ENCODE measurements at regions not wholly inside any gene's neighbourhood (a gene's known extent, or its start where the extent isn't known, plus 50 kb on each side); places are given as distances from the start of the nearest gene placed in this dataset.
"Not testable (repeated sequence)": the region's sequence is repeated elsewhere in the genome, so short reads cannot be mapped to it uniquely, and the experiment has no call there.

- no peak for DNase-seq
Measured at GRCh38 chr6:137545073-137545472, 50.9 kb upstream of the OLIG3 start.

DNA sequence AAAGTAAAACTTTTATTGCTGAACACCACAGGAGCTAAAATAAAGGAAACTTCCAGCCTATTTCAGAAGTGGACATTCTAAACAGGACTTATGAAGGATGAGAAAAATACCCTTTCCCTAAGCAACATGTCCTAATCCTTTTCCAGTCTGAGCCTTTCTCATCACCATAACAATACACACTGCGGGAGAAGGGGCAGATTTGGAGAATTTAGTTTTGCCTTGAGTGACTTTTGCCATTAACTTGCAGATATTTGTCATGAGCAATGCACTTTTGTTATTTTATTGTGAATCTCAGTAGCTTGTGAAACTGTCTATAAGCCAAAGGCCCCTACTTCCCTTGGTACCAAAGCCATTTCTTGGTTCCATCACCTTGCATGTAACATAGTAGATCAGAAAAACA lies 53.0 kb upstream of the OLIG3 start:
- no peak for DNase-seq

- DNase-seq = no peak
Measured at GRCh38 chr6:137547601-137548000, 53.4 kb upstream of the OLIG3 start.

DNA sequence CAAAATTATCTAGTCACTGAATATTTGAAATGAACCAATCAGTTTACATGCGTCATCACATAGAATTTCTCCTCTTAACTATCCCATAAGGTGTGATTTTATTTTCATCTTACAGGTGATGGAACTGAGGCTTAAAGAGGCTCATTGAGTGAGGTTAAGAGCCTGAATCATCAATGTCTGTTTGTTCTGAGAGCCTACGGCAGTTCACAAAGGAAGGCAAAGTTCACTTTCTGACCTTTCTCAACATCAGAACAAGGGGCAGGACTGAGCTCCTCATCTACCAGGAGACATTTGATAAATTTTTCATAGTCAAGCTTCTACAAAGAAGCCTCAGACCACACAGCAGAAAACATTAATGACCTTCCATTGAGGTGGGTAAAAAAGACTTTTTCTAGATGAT lies 54.9 kb upstream of the OLIG3 start:
- no peak for DNase-seq

- DNase-seq = no peak
Measured at GRCh38 chr6:137550535-137550934, 56.3 kb upstream of the OLIG3 start.

GRCh38 chr6:137552146-137552545 lies 58.0 kb upstream of the OLIG3 start:
- DNase-seq = no peak

- no peak for DNase-seq
Measured at GRCh38 chr6:137552809-137553208, 58.6 kb upstream of the OLIG3 start.

DNA sequence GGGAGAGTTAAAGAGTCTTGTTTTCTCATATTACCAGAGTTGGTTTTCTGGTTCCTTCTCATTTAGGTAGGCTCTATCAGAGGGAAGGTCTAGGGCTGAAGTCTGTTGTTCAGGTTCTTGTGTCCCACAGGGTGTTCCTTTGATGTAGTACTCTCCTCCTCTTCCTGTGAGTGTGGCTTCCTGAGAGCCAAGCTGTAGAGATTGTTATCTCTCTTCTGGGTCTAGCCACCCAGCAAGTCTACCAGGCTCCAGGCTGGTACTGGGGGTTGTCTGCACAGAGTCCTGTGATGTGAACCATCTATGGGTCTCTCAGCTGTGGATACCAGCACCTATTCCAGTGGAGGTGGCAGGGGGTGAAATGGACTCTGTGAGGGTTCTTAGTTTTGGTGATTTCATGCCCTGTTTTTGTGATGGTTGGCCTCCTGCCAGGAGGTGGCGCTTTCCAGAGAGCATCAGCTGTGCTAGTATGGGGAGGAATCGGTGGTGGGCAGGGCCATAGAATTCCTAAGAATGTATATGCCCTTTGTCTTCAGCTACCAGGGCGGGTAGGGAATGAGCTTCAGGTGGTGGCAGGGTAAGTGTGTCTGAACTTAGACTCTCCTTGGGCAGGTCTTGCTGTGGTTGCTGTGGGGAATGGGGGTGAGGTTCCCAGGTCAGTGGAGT lies 65.5 kb upstream of the OLIG3 start:
- DNase-seq = not testable (repeated sequence)

DNA sequence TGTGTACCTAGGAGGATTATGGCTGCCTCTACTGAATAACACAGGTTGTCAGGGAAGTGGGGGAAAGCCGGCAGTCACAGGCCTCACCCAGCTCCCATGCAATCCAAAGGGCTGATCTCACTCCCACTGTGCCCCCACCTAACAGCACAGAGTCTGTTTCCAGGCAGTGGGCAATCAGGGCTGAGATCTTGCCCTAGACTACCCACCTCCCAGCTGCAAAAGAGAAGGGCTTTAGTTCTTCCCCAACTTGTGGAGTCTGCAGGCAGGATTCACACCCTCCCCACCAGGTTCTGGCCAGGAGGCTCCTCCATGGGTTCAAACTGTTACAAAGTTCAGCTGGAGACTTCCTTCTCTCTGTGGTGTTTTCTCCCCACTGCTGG lies 66.0 kb upstream of the OLIG3 start:
- DNase-seq = no peak

- no peak for DNase-seq
Measured at GRCh38 chr6:137568067-137568466, 73.9 kb upstream of the OLIG3 start.

- DNase-seq = no peak
Measured at GRCh38 chr6:137570393-137570792, 76.2 kb upstream of the OLIG3 start.

DNA sequence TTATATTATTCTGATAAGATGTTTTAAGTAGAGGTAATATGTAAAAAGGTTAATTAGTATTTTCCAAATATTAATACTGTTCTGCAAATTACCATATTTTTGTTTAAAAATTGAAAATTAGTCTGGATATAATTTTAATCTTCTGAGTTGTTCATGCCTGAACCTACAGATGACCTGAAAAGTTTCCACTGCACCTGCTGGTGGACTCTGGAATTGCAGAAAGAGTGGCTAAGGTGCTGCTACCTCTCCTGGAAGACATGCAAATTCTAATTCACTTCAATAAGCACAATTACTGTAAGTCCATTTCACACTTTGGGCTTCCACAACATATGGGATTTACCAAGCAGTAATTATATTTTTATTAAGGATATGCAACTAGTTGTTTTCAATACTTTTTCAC lies 77.7 kb upstream of the OLIG3 start:
- DNase-seq = peak; percentile 33

DNA sequence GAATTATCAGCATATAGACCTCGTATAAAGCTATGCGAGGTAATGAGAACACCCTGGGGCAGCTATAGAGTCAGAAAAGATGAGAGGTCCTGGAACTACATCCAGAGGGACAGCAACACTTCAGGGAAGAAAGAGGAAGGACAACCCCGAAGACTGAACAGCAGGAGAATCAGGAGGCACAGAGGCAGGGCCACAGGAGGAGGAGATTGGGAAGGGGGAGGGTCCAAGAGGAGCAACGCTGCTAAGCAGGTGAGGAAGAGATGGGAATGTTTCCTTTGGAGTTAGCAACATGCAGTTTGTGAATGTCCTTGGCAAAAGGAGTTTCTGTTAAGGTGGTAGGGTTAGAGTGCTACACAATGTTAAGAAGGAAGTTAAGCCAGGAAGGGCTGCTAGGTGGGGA lies 79.5 kb upstream of the OLIG3 start:
- DNase-seq = no peak

- no peak for DNase-seq
Measured at GRCh38 chr6:137579612-137580011, 85.4 kb upstream of the OLIG3 start.

DNA sequence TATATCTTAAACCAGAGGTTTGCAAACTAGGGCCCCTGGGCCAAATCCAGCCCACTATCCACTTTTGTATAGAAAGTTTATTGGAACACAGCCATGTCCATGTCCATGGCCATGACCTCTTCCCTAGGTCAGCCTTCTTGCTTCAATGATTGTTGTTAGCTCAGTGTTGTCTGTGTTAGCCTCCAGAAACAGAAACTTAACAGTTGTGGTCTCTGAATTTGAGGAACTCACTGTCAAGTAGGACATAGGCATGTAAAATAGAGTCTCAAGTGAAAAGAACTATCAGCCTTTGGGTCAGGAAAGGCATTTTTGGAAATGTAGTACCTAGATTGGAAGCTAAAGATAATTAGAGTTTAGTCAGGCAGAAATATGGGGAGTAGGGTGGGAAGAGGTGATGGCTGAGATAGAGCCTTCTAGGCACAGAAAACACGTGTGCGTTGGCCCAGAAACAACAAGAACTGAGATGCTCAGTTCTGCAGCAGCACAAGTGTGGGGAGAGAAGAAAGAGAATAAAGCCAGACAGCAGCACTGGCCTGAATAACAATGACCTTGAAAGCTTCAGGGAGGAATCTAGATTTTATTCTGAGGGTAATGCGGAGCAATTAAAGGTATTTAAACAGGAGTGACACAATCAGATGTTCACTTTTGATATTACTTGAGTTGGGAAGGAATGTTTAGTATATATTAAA lies 87.0 kb upstream of the OLIG3 start:
- no peak for DNase-seq

DNA sequence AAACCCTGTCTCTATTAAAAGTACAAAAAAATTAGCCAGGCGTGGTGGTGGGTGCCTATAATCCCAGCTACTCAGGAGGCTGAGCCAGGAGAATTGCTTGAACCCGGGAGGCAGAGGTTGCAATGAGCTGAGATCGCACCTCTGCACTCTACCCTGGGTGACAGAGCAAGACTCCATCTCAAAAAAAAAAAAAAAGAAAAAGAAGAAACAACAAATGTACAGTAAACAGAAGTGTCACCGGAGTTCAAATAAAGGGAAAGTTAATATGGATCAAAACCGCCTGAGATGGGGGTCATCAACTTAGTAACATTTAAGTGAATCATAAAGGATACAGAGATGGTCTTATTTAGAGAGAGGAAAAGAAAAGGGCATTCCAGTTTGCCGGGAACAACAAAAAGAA lies 89.3 kb upstream of the OLIG3 start:
- DNase-seq = not testable (repeated sequence)

DNA sequence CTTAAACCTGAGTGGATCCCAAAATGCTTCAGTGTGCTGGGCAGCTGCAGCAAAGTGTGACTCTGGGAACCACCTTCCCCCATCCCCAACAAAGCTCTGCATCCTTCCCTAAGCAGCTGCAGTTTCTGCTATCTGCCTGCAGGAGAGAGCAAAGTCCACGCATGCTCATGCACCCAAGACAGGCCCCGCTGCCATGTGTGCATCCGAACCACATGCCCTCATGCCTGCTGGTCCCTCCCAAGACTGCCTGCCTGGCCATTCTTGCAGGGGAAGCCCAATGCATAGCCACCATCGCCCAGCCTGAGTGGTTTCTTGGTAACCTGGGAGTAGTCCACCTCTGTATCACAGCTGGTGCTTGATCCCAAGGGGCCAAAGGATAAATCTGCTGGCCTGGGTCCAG lies 94.3 kb upstream of the OLIG3 start:
- DNase-seq = no peak

- DNase-seq = peak; percentile 60
Measured at GRCh38 chr6:137589067-137589848, 95.1 kb upstream of the OLIG3 start.

- no peak for DNase-seq
Measured at GRCh38 chr6:137590684-137591083, 96.5 kb upstream of the OLIG3 start.

DNA sequence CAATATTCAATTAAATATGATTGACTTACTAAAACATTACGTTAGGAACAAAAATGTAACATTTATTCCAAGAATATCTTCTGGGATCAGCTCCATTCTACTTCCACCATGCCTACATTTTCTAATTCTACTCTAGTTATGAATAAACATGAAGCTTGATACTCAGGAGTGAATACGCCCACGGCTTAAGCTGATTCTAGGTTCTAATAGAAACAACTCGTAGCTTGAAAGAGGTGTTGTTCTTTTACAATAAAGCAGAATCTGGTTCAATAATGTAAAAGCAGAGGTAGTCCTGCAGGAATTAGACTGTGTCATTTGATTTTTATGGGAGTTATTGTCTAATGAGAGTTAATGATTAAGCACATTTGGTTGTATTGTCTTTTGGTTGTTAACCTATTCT lies 107.3 kb upstream of the OLIG3 start:
- DNase-seq = no peak

DNA sequence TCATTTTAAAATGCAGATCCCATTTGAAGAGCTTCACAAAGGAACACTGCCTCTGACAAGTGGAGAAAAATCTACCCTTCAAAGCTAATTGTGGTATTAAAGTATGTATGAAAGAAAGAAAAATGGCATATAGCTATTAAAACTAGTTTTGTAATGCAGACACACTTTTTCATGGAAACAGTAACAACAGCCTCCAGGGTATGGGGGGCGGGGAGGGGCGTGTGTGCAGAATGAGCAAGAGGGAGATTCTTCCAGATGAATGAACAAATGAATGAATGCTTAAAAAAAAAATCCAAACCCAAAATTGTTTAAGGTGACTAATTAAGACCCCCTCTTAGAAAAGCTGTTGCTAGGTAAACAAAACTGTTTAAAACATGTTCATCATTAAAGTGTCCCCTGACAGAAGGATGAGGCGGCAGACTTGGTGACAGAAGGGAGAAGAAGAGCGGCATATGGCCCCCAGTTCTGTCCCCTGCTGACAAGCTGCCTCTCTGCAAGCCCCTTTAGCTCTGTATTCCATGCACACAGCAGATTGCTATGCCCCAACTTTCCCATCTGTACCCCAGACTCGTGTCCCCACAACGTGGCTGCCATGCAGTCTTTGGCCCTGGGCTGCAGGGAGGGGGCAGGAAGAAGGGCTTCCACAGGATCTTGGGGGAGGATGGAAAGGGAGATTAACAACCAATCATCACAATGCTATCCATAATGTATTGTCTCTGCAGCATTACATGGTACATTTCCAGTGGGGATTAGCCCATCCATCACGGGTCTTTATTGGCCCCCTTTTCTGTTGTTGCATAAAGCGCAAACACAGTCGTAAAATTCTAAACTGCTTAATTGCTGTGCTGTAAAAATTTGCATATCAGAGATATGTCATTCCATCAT lies 108.4 kb upstream of the OLIG3 start:
- no peak for DNase-seq

- no peak for DNase-seq
Measured at GRCh38 chr6:137610702-137611101, 116.5 kb upstream of the OLIG3 start.

DNA sequence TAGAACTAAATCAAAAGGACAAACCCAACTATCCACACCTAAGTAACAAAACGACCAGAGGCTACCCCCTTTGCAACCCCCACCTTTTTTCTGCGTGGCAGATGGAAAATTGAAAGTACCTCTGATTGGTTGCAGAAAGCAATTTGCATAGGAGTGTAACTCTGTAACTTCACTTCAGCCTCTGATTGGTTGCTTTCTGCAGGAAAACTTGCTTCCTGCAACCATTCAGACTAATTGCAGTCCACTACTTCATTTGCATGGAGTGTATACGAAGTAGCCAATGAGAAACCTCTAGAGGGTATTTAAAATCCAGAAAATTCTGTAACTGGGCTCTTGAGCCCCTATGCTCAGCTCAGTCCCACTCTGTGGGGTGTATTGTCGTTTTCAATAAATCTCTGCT lies 129.1 kb upstream of the OLIG3 start:
- DNase-seq = no peak

All from NCI-H226 (cell line).